ENCODE measurements at regions not wholly inside any gene's neighbourhood (a gene's known extent, or its start where the extent isn't known, plus 50 kb on each side); places are given as distances from the start of the nearest gene placed in this dataset.

- no peaks in the 10 kb centered on the region for H4K20me1 ChIP-seq (ENCODE audit: control insufficient read depth, extremely low read depth, insufficient read depth, low read length)
- no peak overlapping the region for H3K9ac ChIP-seq (ENCODE audit: control insufficient read depth, extremely low read depth, insufficient read depth, low read length)
- DNase-seq (ENCODE audit: low read depth, low spot score) (no peak), FAIRE-seq (no peak)
- dilution Hi-C loops (cut with MboI; ENCODE audit: extremely low pct_ligation_motif_present, low sequenced_read_pairs): loop anchor here (25.0 kb wide), 1 partner anchor 1731 kb away; no protein-coding TSS in a partner anchor
- no peaks in the 10 kb centered on the region for H3K4me1 ChIP-seq (ENCODE audit: control insufficient read depth, extremely low read depth, insufficient read depth, low read length)
- H3K9me3 ChIP-seq (ENCODE audit: control insufficient read depth, low read depth, low read length): no peaks in the 10 kb centered on the region
- H3K9me1 ChIP-seq (ENCODE audit: control insufficient read depth, extremely low read depth, insufficient read depth, low read length): no peaks in the 10 kb centered on the region
- H3K27ac ChIP-seq (ENCODE audit: control insufficient read depth, insufficient read depth, low read length): no peak overlapping the region
- H2AFZ ChIP-seq (ENCODE audit: control insufficient read depth, low read length): no peak overlapping the region
- no peaks in the 10 kb centered on the region for H3K79me2 ChIP-seq (ENCODE audit: control insufficient read depth, insufficient read depth, low read length)
- H3K4me2 ChIP-seq (ENCODE audit: control insufficient read depth, extremely low read depth, insufficient read depth, low read depth, low read length): no peak overlapping the region
- TF ChIP-seq CTCF (optimal IDR thresholded peaks at IDR 0.05 in 1 of 3, IDR thresholded peaks at IDR 0.05 in 1 of 3, conservative IDR thresholded peaks at IDR 0.05 in 1 of 3; ENCODE audit: extremely low read depth in 1 of 3, insufficient read depth in 2 of 3, low read length in 3 of 3) (no peak), EZH2 (IDR thresholded peaks at IDR 0.05; ENCODE audit: low read length) (no peak)
- H3K27me3 ChIP-seq (ENCODE audit: control insufficient read depth, extremely low read depth, insufficient read depth, low read length): peaks cover 3% of the 10 kb centered on the region
- no peaks in the 10 kb centered on the region for H3K36me3 ChIP-seq (ENCODE audit: control insufficient read depth in 2 of 2, extremely low read depth in 1 of 2, insufficient read depth in 2 of 2, low read length in 2 of 2)
- no peak overlapping the region for H3K4me3 ChIP-seq (ENCODE audit: control insufficient read depth in 2 of 3, extremely low read depth in 1 of 3, insufficient read depth in 2 of 3, low read depth in 1 of 3, low read length in 3 of 3)
Observed at GRCh38 chr14:34318014-34318413, 144.0 kb downstream of the SPTSSA start.

GRCh38 chr14:34310724-34311123, 151.3 kb downstream of the SPTSSA start:
- Histone ChIP-seq H3K4me1 (ENCODE audit: control insufficient read depth, extremely low read depth, insufficient read depth, low read length) (no peaks in the 10 kb centered on the region), H2AFZ (ENCODE audit: control insufficient read depth, low read length) (no peak overlapping the region), H3K36me3 (ENCODE audit: control insufficient read depth in 2 of 2, extremely low read depth in 1 of 2, insufficient read depth in 2 of 2, low read length in 2 of 2) (no peaks in the 10 kb centered on the region), H3K4me3 (ENCODE audit: control insufficient read depth in 2 of 3, extremely low read depth in 1 of 3, insufficient read depth in 2 of 3, low read depth in 1 of 3, low read length in 3 of 3) (no peak overlapping the region), H3K9me3 (ENCODE audit: control insufficient read depth, low read depth, low read length) (no peaks in the 10 kb centered on the region), H4K20me1 (ENCODE audit: control insufficient read depth, extremely low read depth, insufficient read depth, low read length) (no peaks in the 10 kb centered on the region), H3K9me1 (ENCODE audit: control insufficient read depth, extremely low read depth, insufficient read depth, low read length) (no peaks in the 10 kb centered on the region), H3K4me2 (ENCODE audit: control insufficient read depth, extremely low read depth, insufficient read depth, low read depth, low read length) (no peak overlapping the region), H3K9ac (ENCODE audit: control insufficient read depth, extremely low read depth, insufficient read depth, low read length) (no peak overlapping the region), H3K27me3 (ENCODE audit: control insufficient read depth, extremely low read depth, insufficient read depth, low read length) (no peaks in the 10 kb centered on the region), H3K27ac (ENCODE audit: control insufficient read depth, insufficient read depth, low read length) (no peak overlapping the region), H3K79me2 (ENCODE audit: control insufficient read depth, insufficient read depth, low read length) (no peaks in the 10 kb centered on the region)
- TF ChIP-seq CTCF (optimal IDR thresholded peaks at IDR 0.05 in 1 of 3, IDR thresholded peaks at IDR 0.05 in 1 of 3, conservative IDR thresholded peaks at IDR 0.05 in 1 of 3; ENCODE audit: extremely low read depth in 1 of 3, insufficient read depth in 2 of 3, low read length in 3 of 3) (no peak), EZH2 (IDR thresholded peaks at IDR 0.05; ENCODE audit: low read length) (no peak)
- dilution Hi-C loops (cut with MboI; ENCODE audit: extremely low pct_ligation_motif_present, low sequenced_read_pairs): loop anchor here (25.0 kb wide), 1 partner anchor 1723 kb away; no protein-coding TSS in a partner anchor
- FAIRE-seq (no peak), DNase-seq (ENCODE audit: low read depth, low spot score) (no peak)

Measured in keratinocyte (primary cell).